GM08714 (cell line): ENCODE measurements at regions not wholly inside any gene's neighbourhood (a gene's known extent, or its start where the extent isn't known, plus 50 kb on each side); places are given as distances from the start of the nearest gene placed in this dataset.
"Not testable (repeated sequence)": the region's sequence is repeated elsewhere in the genome, so short reads cannot be mapped to it uniquely, and the experiment has no call there.

Experiments used
- H3K4me3 ChIP-seq: fragments of 200-500 bp; sonication (Bioruptor generic); 2 replicates; pipeline ENCODE4 v1.5.1; 2014; ENCODE audit warnings: mild to moderate bottlenecking, low read length, inconsistent platforms
- ZNF274 ChIP-seq: IDR thresholded peaks from 2 replicates; pipeline ENCODE4 v1.6.1; 2012; ENCODE audit warnings: mild to moderate bottlenecking, low read depth, low read length

- H3K4me3 ChIP-seq, result not testable (repeated sequence)
Observed at GRCh38 chr15:20473465-20473864, 68.1 kb downstream of the GOLGA6L6 start.

DNA sequence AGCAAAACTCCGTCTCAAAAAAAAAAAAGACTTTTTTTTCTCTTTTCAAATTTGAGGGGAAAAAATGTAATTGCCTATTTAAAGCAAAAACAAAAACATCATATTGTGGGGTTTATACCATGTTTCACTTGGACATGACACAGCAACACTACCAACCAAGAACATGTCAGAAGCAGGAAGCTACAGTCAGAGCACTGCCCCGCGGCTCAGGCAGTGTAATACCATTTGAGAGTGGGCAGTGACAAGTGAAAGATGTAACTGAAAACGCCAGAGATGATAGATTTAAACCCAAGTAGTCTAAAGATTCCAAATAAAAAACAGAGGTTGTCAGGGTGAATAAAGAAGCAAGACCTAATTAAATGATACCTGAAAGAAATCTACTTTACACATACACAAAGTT, 68.6 kb downstream of the GOLGA6L6 start:
- H3K4me3 ChIP-seq, result not testable (repeated sequence)

- not testable (repeated sequence) for H3K4me3 ChIP-seq
Observed at GRCh38 chr15:20470810-20471209, 70.8 kb downstream of the GOLGA6L6 start.

GRCh38 chr15:20441138-20441537, 100.5 kb downstream of the GOLGA6L6 start:
- not testable (repeated sequence) for H3K4me3 ChIP-seq

DNA sequence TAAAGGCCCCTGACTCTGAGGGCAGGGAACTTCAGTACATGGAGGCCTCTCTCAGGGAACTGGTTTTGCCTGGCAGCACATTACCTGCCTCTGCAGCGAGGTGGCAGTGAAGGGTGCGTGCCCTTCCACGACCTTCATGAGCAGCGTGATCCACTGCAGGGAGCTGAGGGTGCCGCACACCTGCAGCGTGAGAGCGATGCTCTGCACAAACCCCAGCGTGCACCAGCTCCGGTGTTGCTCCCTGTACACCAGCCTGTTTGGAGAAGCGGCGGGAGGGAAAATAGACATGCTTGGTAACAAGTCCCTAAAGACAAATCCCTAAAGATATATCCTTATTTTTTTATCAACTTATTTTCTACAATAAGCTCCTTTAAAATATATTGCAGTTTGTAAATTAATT, 101.2 kb downstream of the GOLGA6L6 start:
- not testable (repeated sequence) for H3K4me3 ChIP-seq

DNA sequence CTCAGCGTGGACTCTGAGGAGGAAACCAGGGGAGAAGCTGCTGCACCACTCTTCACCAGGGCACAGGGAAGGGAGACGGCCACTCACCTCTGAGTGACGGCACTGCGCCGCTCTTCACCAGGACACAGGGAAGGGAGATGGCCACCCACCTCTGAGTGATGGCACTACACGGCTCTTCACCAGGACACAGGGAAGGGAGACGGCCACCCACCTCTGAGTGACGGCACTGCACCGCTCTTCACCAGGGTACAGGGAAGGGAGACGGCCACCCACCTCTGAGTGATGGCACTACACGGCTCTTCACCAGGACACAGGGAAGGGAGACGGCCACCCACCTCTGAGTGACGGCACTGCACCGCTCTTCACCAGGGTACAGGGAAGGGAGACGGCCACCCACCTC, 102.5 kb downstream of the GOLGA6L6 start:
- H3K4me3 ChIP-seq, result not testable (repeated sequence)

DNA sequence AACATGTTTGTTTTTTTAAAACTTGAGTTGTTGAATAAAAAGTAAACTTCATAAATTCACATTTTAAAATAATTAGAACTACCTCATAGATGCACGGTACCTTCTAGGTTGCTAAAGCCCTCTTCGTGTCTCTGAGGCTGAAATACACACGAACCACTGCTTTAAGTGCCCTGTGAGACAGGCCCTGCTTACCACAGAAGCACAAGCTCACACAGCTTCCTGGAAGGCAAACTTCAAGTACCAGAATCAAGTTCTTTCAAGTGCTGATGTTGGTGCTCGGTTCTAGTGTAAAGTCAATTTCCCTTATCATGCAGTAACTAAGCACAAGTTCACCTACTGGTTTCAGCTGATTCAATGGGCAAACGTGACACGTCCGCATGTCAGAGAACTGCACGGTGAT, 103.3 kb downstream of the GOLGA6L6 start:
- not testable (repeated sequence) for H3K4me3 ChIP-seq

DNA sequence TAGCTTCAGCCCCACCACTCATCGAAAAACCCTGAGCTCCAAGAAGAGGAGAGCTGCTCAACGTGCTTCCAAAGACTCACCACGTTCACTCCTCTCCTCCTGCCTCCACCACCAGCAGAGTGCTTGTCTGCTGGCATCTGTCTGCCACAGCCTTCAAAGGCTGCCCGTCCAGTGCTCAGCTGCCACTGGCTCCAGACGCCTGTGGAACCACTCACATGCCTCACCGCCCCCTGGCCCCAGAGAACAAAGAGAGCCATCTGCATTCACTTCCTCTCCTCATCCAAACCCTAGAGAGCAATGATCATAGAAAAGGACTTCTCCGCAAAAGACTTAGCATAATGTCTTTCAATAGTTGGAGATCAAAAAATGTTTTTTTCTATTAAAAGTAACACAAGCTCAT, 108.1 kb downstream of the GOLGA6L6 start:
- not testable (repeated sequence) for H3K4me3 ChIP-seq

DNA sequence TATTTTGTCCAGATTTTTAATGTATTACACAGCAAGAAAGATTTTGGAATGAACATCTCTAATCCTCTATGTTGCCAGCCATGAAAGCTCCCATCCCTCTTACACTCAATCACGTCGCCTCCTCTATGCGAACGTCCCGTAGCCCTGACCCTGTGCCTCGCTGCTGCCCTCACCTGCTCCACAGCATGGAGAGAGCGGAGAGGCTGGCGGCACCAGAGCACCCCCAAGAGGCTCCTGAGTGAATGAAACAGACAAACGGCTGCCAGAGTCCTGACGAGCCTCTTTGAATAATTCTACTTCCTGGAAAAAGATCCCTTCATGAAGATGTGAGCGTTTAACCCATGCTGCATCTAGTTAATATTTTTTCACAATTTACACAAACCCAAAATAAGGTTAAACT, 111.1 kb downstream of the GOLGA6L6 start:
- not testable (repeated sequence) for H3K4me3 ChIP-seq

GRCh38 chr15:20420710-20421109, 120.9 kb downstream of the GOLGA6L6 start:
- not testable (repeated sequence) for H3K4me3 ChIP-seq

DNA sequence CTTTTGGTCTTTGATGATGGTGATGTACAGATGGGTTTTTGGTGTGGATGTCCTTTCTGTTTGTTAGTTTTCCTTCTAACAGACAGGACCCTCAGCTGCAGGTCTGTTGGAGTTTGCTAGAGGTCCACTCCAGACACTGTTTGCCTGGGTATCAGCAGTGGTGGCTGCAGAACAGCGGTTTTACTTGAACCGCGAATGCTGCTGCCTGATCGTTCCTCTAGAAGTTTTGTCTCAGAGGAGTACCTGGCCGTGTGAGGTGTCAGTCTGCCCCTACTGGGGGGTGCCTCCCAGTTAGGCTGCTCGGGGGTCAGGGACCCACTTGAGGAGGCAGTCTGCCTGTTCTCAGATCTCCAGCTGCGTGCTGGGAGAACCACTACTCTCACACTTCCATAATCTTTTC, 125.0 kb downstream of the GOLGA6L6 start:
- H3K4me3 ChIP-seq, result not testable (repeated sequence)

DNA sequence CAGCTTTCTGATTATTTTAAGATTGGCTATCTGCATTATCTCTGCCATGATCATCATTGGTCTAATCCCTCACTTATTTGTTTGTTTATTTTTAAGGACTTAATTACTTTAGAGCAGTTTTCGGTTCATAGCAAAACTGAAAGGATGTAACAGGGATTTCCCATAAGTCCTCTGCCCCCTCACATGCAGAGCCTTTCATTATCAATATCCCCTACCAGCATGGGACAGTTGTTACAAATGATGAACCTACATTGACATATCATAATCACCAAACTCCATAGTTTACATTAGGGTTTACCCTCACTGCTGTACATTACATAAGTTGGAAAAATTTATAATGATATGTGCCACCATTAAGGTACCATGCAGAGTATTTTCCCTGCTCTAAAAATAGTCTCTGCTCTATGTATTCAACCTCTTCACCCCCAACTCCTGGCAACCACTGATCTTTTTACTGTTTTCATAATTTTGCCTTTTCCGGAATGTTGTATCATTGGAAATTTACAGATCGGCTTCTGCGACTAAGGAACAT, 131.9 kb downstream of the GOLGA6L6 start:
- not testable (repeated sequence) for H3K4me3 ChIP-seq

- no peak for TF ChIP-seq ZNF274
- no peak overlapping the region for H3K4me3 ChIP-seq
Observed at GRCh38 chr15:20409247-20409646, 132.4 kb downstream of the GOLGA6L6 start.

GRCh38 chr15:20407553-20407952, 134.0 kb downstream of the GOLGA6L6 start:
- H3K4me3 ChIP-seq, result no peak overlapping the region
- no peak for TF ChIP-seq ZNF274

GRCh38 chr15:20404571-20404970, 137.0 kb downstream of the GOLGA6L6 start:
- not testable (repeated sequence) for H3K4me3 ChIP-seq

DNA sequence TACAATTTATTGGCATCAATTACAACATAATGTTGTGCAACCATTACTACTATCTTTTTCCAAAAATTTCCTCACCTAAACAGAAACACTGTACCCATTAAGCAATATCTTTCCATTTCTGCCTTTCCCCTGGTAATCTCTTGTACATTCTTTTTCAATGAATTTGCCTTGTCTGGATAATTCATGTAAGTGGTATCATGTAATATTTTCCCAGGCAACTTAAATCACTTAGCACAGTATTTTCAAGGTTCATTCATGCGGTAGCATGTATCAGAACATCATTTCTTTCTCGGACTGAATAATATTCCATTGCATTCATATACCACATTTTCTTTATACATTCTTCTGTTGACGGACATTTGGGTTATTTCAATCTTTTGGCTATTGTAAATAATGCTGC, 139.0 kb downstream of the GOLGA6L6 start:
- H3K4me3 ChIP-seq, result not testable (repeated sequence)

DNA sequence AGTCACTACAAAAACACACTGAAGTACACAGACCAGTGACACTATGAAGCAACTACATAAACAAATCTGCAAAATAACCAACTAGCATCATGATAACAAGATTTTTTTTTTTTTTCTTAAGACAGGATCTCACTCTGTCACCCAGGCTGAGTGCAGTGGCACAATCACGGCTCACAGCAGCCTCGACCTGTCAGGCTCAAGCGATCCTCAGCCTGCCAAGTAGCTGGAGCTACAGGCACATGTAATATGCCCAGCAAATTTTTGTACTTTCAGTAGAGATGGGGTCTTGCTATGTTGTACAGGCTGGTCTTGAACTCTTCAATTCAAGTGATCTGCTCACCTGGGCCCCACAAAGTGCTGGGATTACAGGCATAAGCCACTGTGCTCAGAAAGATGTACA, 140.5 kb downstream of the GOLGA6L6 start:
- not testable (repeated sequence) for H3K4me3 ChIP-seq

- H3K4me3 ChIP-seq, result not testable (repeated sequence)
Observed at GRCh38 chr15:20398680-20399079, 142.9 kb downstream of the GOLGA6L6 start.

DNA sequence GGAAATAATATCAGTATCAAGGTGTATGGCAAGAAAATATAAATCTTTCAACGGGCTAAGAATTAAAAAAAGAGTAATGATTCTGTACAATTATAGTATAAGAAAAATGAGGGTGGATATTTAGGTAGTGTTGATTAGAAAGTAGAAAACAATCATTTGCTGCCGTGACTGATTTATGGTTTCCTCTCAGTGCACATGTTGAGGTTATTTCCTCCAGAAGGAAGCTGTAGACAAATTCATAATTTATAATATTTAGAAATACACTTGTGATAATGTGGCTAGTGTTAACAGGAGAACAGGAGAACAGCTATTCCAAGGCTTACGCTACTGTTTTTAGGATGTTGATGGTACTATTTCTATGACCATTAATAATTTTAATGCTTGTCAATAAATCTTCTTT, 153.4 kb downstream of the GOLGA6L6 start:
- H3K4me3 ChIP-seq, result not testable (repeated sequence)
